ENCODE measurements at regions not wholly inside any gene's neighbourhood (a gene's known extent, or its start where the extent isn't known, plus 50 kb on each side); places are given as distances from the start of the nearest gene placed in this dataset.
"Not testable (repeated sequence)": the region's sequence is repeated elsewhere in the genome, so short reads cannot be mapped to it uniquely, and the experiment has no call there.

- no peak for DNase-seq
These were observed 171.4 kb downstream of the EDEM1 start for GRCh38 chr3:5358911-5359310.

DNA sequence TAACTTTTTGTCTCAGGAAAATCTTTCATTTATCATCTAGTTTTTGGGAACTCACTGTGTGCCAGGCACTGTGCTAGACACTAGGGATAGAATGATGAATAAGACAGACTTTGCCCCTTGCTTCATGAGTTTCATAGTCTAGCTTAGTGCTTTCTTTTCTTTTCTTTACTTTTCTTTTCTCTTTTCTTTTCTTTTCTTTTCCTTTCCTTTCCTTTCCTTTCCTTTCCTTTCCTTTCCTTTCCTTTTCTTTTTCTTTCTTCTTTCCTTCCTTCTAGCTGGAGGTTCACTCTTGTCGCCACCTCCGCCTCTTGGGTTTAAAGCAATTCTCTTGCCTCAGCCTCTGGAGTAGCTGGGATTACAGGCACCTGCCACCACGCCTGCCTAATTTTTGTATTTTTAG lies 172.9 kb downstream of the EDEM1 start:
- DNase-seq = no peak

- DNase-seq = no peak
These were observed 179.2 kb downstream of the EDEM1 start for GRCh38 chr3:5366746-5367145.

DNA sequence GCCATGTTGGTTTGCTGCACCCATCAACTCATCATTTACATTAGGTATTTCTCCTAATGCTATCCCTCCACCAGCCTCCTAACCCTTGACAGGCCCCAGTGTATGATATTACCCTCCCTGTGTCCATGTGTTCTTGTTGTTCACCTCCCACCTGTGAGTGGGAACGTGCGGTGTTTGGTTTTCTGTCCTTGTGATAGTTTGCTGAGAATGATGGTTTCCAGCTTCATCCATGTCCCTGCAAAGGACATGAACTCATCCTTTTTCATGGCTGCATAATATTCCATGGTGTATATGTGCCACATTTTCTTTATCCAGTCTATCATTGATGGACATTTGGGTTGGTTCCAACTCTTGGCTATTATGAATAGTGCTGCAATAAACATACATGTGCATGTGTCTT lies 184.0 kb downstream of the EDEM1 start:
- DNase-seq = not testable (repeated sequence)

DNA sequence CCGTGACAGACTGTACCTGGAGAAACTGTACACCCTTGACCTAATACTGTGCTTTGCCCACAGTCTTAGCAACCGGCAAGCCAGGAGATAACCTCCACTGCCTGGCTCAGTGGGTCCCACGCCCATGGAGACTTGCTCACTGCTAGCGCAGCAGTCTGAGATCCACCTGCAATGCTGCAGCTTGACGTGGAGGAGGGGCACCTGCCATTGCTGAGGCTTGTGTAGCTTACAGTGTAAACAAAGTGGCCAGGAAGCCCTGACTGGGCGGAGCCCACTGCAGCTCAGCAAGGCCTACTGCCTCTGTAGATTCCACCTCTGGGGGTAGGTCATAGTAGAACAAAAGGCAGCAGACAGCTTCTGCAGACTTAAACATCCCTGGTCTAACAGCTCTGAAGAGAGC lies 189.3 kb downstream of the EDEM1 start:
- no peak for DNase-seq

GRCh38 chr3:5379266-5379665 lies 191.8 kb downstream of the EDEM1 start:
- not testable (repeated sequence) for DNase-seq

GRCh38 chr3:5383486-5384263 lies 196.2 kb downstream of the EDEM1 start:
- not testable (repeated sequence) for DNase-seq

GRCh38 chr3:5384557-5385236 lies 197.2 kb downstream of the EDEM1 start:
- no peak for DNase-seq

GRCh38 chr3:5388091-5388490 lies 200.6 kb downstream of the EDEM1 start:
- DNase-seq = no peak

- no peak for DNase-seq
These were observed 201.6 kb downstream of the EDEM1 start for GRCh38 chr3:5389057-5389456.

- DNase-seq = no peak
These were observed 202.7 kb downstream of the EDEM1 start for GRCh38 chr3:5390221-5390620.

- no peak for DNase-seq
These were observed 203.6 kb downstream of the EDEM1 start for GRCh38 chr3:5390936-5391625.

DNA sequence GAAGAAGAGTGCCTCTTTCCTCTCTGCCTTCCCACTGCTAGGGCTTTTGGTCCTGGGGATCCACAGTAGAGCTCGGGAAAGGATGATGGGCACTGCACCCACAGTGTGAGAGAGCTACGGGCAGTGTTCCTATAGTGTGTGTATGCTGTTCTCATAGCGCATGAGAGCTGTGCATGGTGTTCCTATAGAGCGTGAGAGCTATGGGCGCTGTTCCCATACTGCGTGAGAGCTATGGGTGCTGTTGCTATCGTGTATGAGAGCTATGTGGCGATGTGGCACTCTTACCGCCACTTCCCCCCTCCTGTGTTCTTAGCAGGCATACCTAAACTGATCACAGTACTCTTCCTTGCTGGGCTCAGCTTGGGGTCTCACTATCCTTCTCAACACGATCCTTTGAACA lies 213.5 kb downstream of the EDEM1 start:
- no peak for DNase-seq

- no peak for DNase-seq
These were observed 217.2 kb downstream of the EDEM1 start for GRCh38 chr3:5404718-5405117.

DNA sequence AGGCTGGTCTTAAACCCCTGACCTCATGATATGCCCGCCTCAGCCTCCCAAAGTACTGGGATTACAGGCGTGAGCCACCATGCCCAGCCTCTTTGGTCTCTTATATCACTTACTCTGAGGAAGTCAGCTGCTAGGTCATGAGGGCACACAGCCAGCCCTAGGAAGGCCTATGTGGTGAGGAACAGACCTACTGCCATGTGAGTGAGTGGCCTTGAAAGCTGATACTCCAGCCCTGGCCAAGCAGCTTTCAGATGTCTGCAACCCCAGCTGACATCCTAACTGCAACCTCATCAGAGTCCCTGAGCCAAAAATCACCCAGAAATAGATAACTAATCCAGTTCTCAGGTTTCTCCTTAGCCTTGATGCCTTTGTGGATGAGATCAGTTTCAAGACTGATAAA lies 224.3 kb downstream of the EDEM1 start:
- DNase-seq = no peak

- DNase-seq = no peak
These were observed 235.6 kb downstream of the EDEM1 start for GRCh38 chr3:5423076-5423475.

DNA sequence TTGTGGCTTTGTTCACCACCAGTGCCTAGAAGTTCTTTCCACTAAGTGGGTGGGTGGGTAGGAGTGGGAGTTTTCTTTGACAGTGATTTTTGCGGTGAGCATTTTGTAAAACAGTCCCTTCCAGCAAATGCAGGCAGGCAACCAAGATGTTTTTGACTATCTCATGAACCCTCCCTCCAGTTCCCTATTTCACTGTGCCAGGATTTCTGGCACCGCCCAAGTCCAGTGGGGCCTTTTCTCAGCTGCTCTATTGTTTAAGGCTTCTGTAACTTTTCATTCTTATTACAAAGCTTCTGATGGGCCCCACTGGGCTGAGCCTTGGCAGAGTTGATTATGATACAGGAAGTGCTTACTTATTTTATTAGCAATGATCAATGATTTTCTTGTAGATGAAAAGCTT lies 236.0 kb downstream of the EDEM1 start:
- DNase-seq = no peak

DNA sequence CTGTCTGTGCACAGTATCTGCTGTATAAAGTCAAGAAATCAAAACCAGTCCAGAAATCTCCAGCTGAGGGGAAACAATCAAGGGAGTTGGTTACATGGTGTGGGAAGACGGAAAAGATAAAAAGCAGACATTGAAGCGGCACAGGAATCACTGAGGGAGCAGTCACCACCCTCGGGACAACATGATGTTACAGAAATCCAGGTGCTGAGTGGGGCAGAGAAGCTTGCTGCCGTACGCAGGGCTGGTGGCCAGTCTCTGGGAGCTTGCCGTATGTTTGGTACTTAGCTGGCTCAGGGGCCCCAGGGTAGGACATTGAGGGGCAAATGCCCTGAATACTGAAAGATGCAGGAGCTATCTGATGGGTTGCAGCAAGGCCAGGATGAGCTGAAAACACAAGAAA lies 237.9 kb downstream of the EDEM1 start:
- DNase-seq = no peak

DNA sequence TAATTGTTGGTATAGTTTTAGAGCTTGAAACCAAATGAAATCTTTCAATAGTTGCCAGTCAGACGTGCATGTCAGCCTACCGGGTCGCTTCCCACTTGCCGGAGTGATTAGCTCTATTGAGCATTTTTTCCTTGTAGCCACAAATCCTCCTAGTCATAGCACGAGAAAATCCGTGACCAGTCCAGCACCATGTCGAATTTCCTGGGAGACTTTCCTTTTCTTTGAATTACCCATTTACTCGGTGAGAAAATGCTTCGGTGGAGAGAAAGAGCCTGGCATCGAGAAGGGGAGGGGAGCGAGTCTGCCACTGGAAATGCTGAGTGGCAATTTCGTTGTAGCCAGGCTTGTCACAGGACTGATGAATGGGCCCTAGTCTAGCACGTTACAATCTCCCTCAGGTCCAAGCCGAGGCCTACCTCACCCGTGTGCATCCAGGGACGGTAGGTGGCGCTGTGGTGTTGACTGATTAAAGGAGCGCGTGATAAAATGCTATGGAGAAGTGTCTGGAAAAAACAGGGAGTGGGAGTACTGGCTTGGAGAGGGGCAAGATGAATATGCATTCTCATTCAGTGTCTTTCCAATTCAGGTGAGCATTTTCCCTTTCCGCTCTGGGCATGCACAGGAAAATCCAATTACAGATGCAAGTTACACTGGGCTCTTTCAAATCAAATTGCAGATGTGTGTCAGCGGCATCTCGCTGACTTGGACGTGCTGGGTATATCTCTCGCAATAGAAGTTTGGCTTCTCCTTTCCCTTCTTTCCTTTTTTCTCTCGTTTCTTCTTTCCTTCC lies 238.8 kb downstream of the EDEM1 start:
- DNase-seq = peak; percentile 69

GRCh38 chr3:5427021-5427420 lies 239.5 kb downstream of the EDEM1 start:
- DNase-seq = no peak

DNA sequence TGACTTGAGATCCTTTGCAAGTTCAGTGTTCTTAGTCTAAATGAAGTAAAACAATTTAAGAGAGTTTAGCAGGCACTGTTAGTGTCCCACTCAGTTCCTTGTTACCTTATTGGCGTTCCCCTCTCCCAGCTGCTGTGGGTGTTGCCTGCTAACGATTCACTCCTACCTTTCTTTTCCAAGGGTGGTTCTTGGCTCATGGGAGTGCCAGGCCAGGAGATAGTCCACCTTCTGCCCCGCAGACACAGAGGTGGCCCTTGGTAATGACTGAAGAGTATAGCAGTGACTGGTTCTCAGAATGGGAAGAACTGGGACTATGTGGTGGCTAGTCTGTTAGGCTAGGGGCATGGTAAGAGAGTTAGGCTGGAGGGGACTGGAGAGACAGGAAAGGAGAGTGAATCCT lies 240.4 kb downstream of the EDEM1 start:
- no peak for DNase-seq

GRCh38 chr3:5428607-5429516 lies 241.4 kb downstream of the EDEM1 start:
- DNase-seq = peak; percentile 15

Data from activated CD4-positive, alpha-beta T cell treated with anti-CD3 and anti-CD28 coated beads, Interleukin-10, Interleukin-2, amounts not matched to agents 100 ng/mL and 50 ng/mL, durations not matched to agents 16 hours and 8 hours (primary cell).